ENCODE measurements at regions not wholly inside any gene's neighbourhood (a gene's known extent, or its start where the extent isn't known, plus 50 kb on each side); places are given as distances from the start of the nearest gene placed in this dataset.

DNA sequence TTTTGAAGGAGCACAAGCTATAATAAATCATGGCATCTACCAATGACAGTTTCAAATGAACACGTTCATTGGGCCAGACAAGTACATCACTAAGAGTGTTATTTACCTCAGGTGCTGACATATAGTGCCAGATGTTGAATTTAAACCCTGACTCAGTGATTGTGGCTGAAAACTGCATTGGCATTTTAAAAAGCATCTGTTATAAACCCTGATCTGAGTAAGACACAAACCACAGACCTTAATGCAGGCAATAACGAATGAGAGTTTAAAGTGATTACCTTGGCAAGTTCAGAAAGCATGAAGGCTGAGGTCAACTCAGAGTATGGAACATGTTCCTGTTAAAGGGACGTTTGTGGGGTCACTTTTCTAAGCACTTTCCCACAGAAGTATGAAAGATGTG lies 865.1 kb upstream of the TMPRSS15 start (continued):
- TF ChIP-seq ZFX (IDR thresholded peaks at IDR 0.05): no peak
- no peak for TF ChIP-seq SRF (IDR thresholded peaks at IDR 0.05; ENCODE audit: low read depth)
- TF ChIP-seq CTCF (IDR thresholded peaks at IDR 0.05 in 2 of 3, conservative IDR thresholded peaks at IDR 0.05 in 1 of 3; ENCODE audit: borderline replicate concordance in 1 of 3, insufficient read depth in 1 of 3, low read depth in 2 of 3, low read length in 2 of 3): no peak
- TF ChIP-seq TCF7L2 (IDR thresholded peaks at IDR 0.05; ENCODE audit: borderline replicate concordance, extremely low read depth, insufficient read depth, insufficient read length): no peak

- H3K9ac ChIP-seq (ENCODE audit: low read length): no peak overlapping the region
- TF ChIP-seq ZFX (IDR thresholded peaks at IDR 0.05) (no peak), MAX (IDR thresholded peaks at IDR 0.05) (no peak), RAD21 (IDR thresholded peaks at IDR 0.05; ENCODE audit: low read depth) (no peak), CBX3 (IDR thresholded peaks at IDR 0.05; ENCODE audit: low read depth) (no peak), POLR2AphosphoS5 (IDR thresholded peaks at IDR 0.05; ENCODE audit: low read depth, low read length) (no peak), FOSL1 (IDR thresholded peaks at IDR 0.05; ENCODE audit: low read depth) (no peak), ATF3 (IDR thresholded peaks at IDR 0.05) (no peak), TCF7L2 (IDR thresholded peaks at IDR 0.05; ENCODE audit: borderline replicate concordance, extremely low read depth, insufficient read depth, insufficient read length) (no peak), ELF1 (IDR thresholded peaks at IDR 0.05; ENCODE audit: borderline replicate concordance, low read depth) (no peak), SP1 (IDR thresholded peaks at IDR 0.05; ENCODE audit: low read depth) (no peak), ZNF274 (IDR thresholded peaks at IDR 0.05; ENCODE audit: low read depth, low read length) (no peak), JUND (IDR thresholded peaks at IDR 0.05) (no peak)
- TF ChIP-seq, protein P1, sequence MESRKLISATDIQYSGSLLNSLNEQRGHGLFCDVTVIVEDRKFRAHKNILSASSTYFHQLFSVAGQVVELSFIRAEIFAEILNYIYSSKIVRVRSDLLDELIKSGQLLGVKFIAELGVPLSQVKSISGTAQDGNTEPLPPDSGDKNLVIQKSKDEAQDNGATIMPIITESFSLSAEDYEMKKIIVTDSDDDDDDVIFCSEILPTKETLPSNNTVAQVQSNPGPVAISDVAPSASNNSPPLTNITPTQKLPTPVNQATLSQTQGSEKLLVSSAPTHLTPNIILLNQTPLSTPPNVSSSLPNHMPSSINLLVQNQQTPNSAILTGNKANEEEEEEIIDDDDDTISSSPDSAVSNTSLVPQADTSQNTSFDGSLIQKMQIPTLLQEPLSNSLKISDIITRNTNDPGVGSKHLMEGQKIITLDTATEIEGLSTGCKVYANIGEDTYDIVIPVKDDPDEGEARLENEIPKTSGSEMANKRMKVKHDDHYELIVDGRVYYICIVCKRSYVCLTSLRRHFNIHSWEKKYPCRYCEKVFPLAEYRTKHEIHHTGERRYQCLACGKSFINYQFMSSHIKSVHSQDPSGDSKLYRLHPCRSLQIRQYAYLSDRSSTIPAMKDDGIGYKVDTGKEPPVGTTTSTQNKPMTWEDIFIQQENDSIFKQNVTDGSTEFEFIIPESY (IDR thresholded peaks at IDR 0.05; ENCODE audit: extremely low read depth, insufficient replicate concordance, low read length): no peak
Observed at GRCh38 chr21:19275065-19275464, 871.5 kb upstream of the TMPRSS15 start.

More at GRCh38 chr21:19275065-19275464, 871.5 kb upstream of the TMPRSS15 start:
- H3K79me2 ChIP-seq (ENCODE audit: insufficient read depth, low read length): no peaks in the 10 kb centered on the region
- no peaks in the 10 kb centered on the region for H3K36me3 ChIP-seq (ENCODE audit: control insufficient read depth in 1 of 2, insufficient read depth in 2 of 2, low read length in 2 of 2)
- ChIA-PET CTCF (no interaction called here), POLR2A (no interaction called here), RAD21 (ENCODE audit: low non-redundant PET in 1 of 2, low total read pairs in 2 of 2, uncharacterized antibody in 2 of 2, unreplicated experiment in 2 of 2) (no interaction called here)
- no peak overlapping the region for H3K4me2 ChIP-seq (ENCODE audit: low read length)
- H3K9me3 ChIP-seq (ENCODE audit: control insufficient read depth in 1 of 2, insufficient read depth in 1 of 2, low read depth in 1 of 2, low read length in 2 of 2): peaks cover 19 to 36% of the 10 kb centered on the region in 2 experiments; a peak in 3 of 4 replicates
- no peak for ATAC-seq
- DNase-seq (ENCODE audit: low read depth, low spot score): no peak
- H3K4me3 ChIP-seq (replicated peaks in 1 of 2; ENCODE audit: low read depth in 1 of 2, low read length in 2 of 2): no peak overlapping the region
- H3K4me1 ChIP-seq (ENCODE audit: control insufficient read depth in 1 of 2, insufficient read depth in 2 of 2, low read length in 2 of 2): no peaks in the 10 kb centered on the region
- H2AFZ ChIP-seq (ENCODE audit: low read depth, low read length, poor library complexity, severe bottlenecking): no peak overlapping the region
- H4K20me1 ChIP-seq (ENCODE audit: insufficient read depth): no peaks in the 10 kb centered on the region
- no peak overlapping the region for H3K27ac ChIP-seq (ENCODE audit: low read depth, low read length)
- BruUV-seq (replicated peaks): no TSS peak
- no peaks in the 10 kb centered on the region for H3K9me2 ChIP-seq (ENCODE audit: insufficient read depth)
- intact Hi-C loops (cut with micrococcal nuclease): no loop called here
- no peaks in the 10 kb centered on the region for H3K27me3 ChIP-seq (ENCODE audit: insufficient read depth, low read length)

Measured in HCT116 (cell line).